ENCODE measurements at regions not wholly inside any gene's neighbourhood (a gene's known extent, or its start where the extent isn't known, plus 50 kb on each side); places are given as distances from the start of the nearest gene placed in this dataset.

- WGBS, 2 donors = 4 to 19% methylated on average over 1 of the region's 1 CpG
- no peak for DNase-seq
- H3K4me3 ChIP-seq = no peak overlapping the region
Measured at GRCh38 chr15:46696281-46696680, 1021.0 kb upstream of the SEMA6D start.

GRCh38 chr15:46701346-46701745 is 1016.0 kb upstream of the SEMA6D start:
- Histone ChIP-seq H3K4me1 (no peaks in the 10 kb centered on the region), H3K27me3 (no peaks in the 10 kb centered on the region), H3K36me3 (no peaks in the 10 kb centered on the region), H3K27ac (no peak overlapping the region), H3K9me3 (peaks cover 0 to 5% (median 0%) of the 10 kb centered on the region in 3 donors), H3K4me3 (no peak overlapping the region)
- no peak for TF ChIP-seq POLR2A (IDR thresholded peaks at IDR 0.05)
- no peak for TF ChIP-seq CTCF (IDR thresholded peaks at IDR 0.05)
- 79 to 100% methylated on average over 1 of the region's 1 CpG for WGBS, 2 donors
- intact Hi-C loops (cut with DNase I) = no loop called here
- no peak for DNase-seq

More at GRCh38 chr15:46696281-46696680, 1021.0 kb upstream of the SEMA6D start:
- Histone ChIP-seq H3K4me1 (no peaks in the 10 kb centered on the region), H3K27me3 (no peaks in the 10 kb centered on the region), H3K36me3 (no peaks in the 10 kb centered on the region), H3K9me3 (no peaks in the 10 kb centered on the region), H3K27ac (no peak overlapping the region)
- intact Hi-C loops (cut with DNase I) = no loop called here
- TF ChIP-seq POLR2A (IDR thresholded peaks at IDR 0.05) (no peak), CTCF (IDR thresholded peaks at IDR 0.05) (no peak)

DNA sequence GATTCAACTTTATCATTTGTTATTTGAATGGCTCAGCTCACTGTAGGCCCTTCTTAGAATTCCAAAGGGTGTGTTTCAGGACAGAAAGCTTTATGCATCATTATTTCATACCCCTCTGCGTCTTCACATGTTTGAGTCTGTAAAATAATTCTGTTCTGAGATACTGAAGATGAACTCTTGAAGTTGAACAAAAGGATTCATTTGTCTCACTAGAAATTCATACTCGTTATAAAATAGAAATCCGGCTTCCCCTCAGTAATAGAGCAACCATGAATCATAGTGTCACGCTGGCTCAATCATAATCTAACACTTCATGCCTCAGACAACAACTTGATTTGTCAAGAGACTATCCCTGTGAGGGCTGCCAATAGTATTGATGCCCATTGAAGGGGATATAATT is 1015.4 kb upstream of the SEMA6D start:
- Histone ChIP-seq H3K36me3 (no peaks in the 10 kb centered on the region), H3K9me3 (peaks cover 0 to 5% (median 0%) of the 10 kb centered on the region in 3 donors), H3K27ac (no peak overlapping the region), H3K4me1 (no peaks in the 10 kb centered on the region), H3K27me3 (no peaks in the 10 kb centered on the region), H3K4me3 (no peak overlapping the region)
- DNase-seq = no peak
- intact Hi-C loops (cut with DNase I) = no loop called here
- TF ChIP-seq CTCF (IDR thresholded peaks at IDR 0.05) (no peak), POLR2A (IDR thresholded peaks at IDR 0.05) (no peak)
- whole genome bisulfite sequencing, 2 donors = 58 to 78% methylated on average over 4 of the region's 4 CpGs

DNA sequence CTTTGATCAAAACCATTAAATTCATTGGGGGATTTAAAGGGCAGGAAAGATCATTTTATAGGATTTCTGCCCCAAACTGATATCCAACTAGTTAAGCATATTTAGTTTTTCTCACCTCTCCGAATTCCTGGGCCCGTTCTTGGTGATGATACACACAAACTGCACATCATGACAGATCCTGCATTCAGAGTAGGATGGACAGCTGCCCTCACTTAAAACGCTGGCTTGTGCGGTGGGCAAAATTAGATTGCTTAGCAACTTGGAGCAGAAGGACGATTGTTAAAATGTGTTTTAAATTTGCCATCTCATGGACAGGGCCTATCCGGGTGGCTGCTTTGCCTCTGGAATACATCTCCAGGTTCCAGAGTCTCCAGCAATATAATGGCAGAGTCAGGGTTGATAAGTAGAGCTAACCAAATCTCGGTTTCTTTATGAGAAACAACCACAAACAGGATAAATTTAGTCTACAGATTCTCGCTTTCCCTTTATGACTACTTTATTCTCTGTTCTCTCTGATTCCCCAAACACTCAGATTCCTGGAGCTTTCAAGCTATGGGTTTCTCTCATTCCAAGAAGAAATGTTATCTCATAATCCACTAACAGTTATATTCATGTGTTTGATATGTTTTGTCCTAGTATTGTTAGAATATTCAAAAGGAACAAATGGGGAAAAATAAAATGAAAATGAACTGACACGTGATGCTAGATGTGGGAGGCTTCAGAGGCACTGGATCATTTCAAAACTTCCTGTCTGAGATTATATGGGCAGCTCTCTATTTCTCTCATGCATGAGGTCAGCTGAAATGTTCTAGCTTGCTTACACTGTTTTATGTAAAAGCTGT is 1014.1 kb upstream of the SEMA6D start:
- Histone ChIP-seq H3K4me1 (no peaks in the 10 kb centered on the region), H3K27me3 (no peaks in the 10 kb centered on the region), H3K27ac (no peak overlapping the region), H3K4me3 (no peak overlapping the region), H3K9me3 (peaks cover 0 to 5% (median 0%) of the 10 kb centered on the region in 3 donors), H3K36me3 (no peaks in the 10 kb centered on the region)
- intact Hi-C loops (cut with DNase I) = no loop called here
- 64 to 72% methylated on average over 9 of the region's 9 CpGs for WGBS, 2 donors
- TF ChIP-seq POLR2A (IDR thresholded peaks at IDR 0.05) (no peak), CTCF (IDR thresholded peaks at IDR 0.05) (no peak)
- no peak for DNase-seq

GRCh38 chr15:46703871-46704637 is 1013.3 kb upstream of the SEMA6D start:
- TF ChIP-seq POLR2A (IDR thresholded peaks at IDR 0.05) (no peak), CTCF (IDR thresholded peaks at IDR 0.05) (no peak)
- Histone ChIP-seq H3K27me3 (no peaks in the 10 kb centered on the region), H3K27ac (no peak overlapping the region), H3K4me3 (no peak overlapping the region), H3K36me3 (no peaks in the 10 kb centered on the region), H3K9me3 (peaks cover 0 to 5% (median 0%) of the 10 kb centered on the region in 3 donors), H3K4me1 (no peaks in the 10 kb centered on the region)
- intact Hi-C loops (cut with DNase I) = no loop called here
- DNase-seq = no peak
- WGBS, 2 donors = 46 to 52% methylated on average over 2 of the region's 2 CpGs

All from esophagus squamous epithelium (tissue), 5 donors.